Hepatic stellate cell (primary cell): ENCODE measurements at regions not wholly inside any gene's neighbourhood (a gene's known extent, or its start where the extent isn't known, plus 50 kb on each side); places are given as distances from the start of the nearest gene placed in this dataset.

Experiments used
- DNase-seq: peaks from one replicate; pipeline ENCODE4 v3.0.0; 2011; ENCODE audit warnings: low spot score

GRCh38 chr14:94953541-94954260 is 183.8 kb upstream of the GSC start:
- DNase-seq, result no peak

- DNase-seq, result no peak
These were observed 182.2 kb upstream of the GSC start for GRCh38 chr14:94952097-94952496.

- no peak for DNase-seq
These were observed 176.3 kb upstream of the GSC start for GRCh38 chr14:94946244-94946643.

GRCh38 chr14:94945615-94946014 is 175.7 kb upstream of the GSC start:
- DNase-seq, result no peak

GRCh38 chr14:94944636-94945258 is 174.8 kb upstream of the GSC start:
- DNase-seq, result no peak

GRCh38 chr14:94942601-94943000 is 172.7 kb upstream of the GSC start:
- DNase-seq, result no peak

GRCh38 chr14:94941311-94941710 is 171.4 kb upstream of the GSC start:
- no peak for DNase-seq

- DNase-seq, result no peak
These were observed 170.5 kb upstream of the GSC start for GRCh38 chr14:94940263-94940993.

GRCh38 chr14:94938016-94938415 is 168.1 kb upstream of the GSC start:
- DNase-seq, result no peak

- DNase-seq, result no peak
These were observed 167.2 kb upstream of the GSC start for GRCh38 chr14:94936901-94937685.

- peak; percentile 28 for DNase-seq
These were observed 166.5 kb upstream of the GSC start for GRCh38 chr14:94936401-94936892.

- DNase-seq, result no peak
These were observed 165.9 kb upstream of the GSC start for GRCh38 chr14:94935706-94936300.

GRCh38 chr14:94934276-94934810 is 164.4 kb upstream of the GSC start:
- no peak for DNase-seq

GRCh38 chr14:94933486-94933885 is 163.6 kb upstream of the GSC start:
- DNase-seq, result no peak

- no peak for DNase-seq
These were observed 162.7 kb upstream of the GSC start for GRCh38 chr14:94932589-94932988.

- DNase-seq, result no peak
These were observed 160.8 kb upstream of the GSC start for GRCh38 chr14:94930690-94931089.

GRCh38 chr14:94929354-94929753 is 159.4 kb upstream of the GSC start:
- DNase-seq, result no peak

GRCh38 chr14:94926176-94926575 is 156.3 kb upstream of the GSC start:
- no peak for DNase-seq

GRCh38 chr14:94925416-94926173 is 155.7 kb upstream of the GSC start:
- no peak for DNase-seq

GRCh38 chr14:94924189-94924588 is 154.3 kb upstream of the GSC start:
- no peak for DNase-seq

GRCh38 chr14:94923786-94924185 is 153.9 kb upstream of the GSC start:
- no peak for DNase-seq
